Peyer's patch (tissue), 4 donors: ENCODE measurements at regions not wholly inside any gene's neighbourhood (a gene's known extent, or its start where the extent isn't known, plus 50 kb on each side); places are given as distances from the start of the nearest gene placed in this dataset.

Experiments
- DNase-seq, 3 donors: peaks; one replicate each; pipeline ENCODE4 v3.0.0-alpha.2; 2017 to 2019
- H3K27ac ChIP-seq, 4 donors: fragments of 200-600 bp; sonication (generic); one replicate each; pipeline ENCODE4 v1.5.1; 2016 to 2019
- H3K27me3 ChIP-seq, 2 donors: fragments of 200-600 bp; sonication (generic); one replicate each; pipeline ENCODE4 v1.5.1; 2019
- H3K36me3 ChIP-seq, 3 donors: fragments of 200-600 bp; sonication (generic); one replicate each; pipeline ENCODE4 v1.5.1; 2016 to 2019
- H3K4me1 ChIP-seq, 4 donors: fragments of 200-600 bp; sonication (generic); one replicate each; pipeline ENCODE4 v1.5.1; 2016 to 2019
- H3K4me3 ChIP-seq, 4 donors: fragments of 200-600 bp; sonication (generic); 1 replicate in 3 of 4; 2 replicates in 1 of 4; pipeline ENCODE4 v1.5.1; 2016 to 2019; ENCODE audit warnings: mild to moderate bottlenecking in 1 of 4
- H3K9me3 ChIP-seq, 4 donors: fragments of 200-600 bp; sonication (generic); one replicate each; pipeline ENCODE4 v1.5.1; 2016 to 2019; ENCODE audit warnings: mild to moderate bottlenecking in 1 of 4
- CTCF ChIP-seq, 6 experiments: fragments of 450-650 bp in 4 of 6; fragments of 200-600 bp in 2 of 6; sonication (generic) in 1 of 6; IDR thresholded peaks; one replicate each; pipeline ENCODE4 v1.5.1; 2017 to 2019; ENCODE audit warnings: antibody characterized with exemption in 6 of 6, mild to moderate bottlenecking in 3 of 6, moderate library complexity in 1 of 6
- POLR2A ChIP-seq, 2 donors: fragments of 450-650 bp; IDR thresholded peaks; one replicate each; pipeline ENCODE4 v1.5.1; 2017; ENCODE audit warnings: antibody characterized with exemption in 2 of 2, mild to moderate bottlenecking in 2 of 2, moderate library complexity in 2 of 2

GRCh38 chr1:37159102-37159501 lies 124.8 kb upstream of the GRIK3 start:
- H3K4me3 ChIP-seq, result no peak overlapping the region
- H3K27me3 ChIP-seq, result no peaks in the 10 kb centered on the region
- no peak for DNase-seq
- no peaks in the 10 kb centered on the region for H3K4me1 ChIP-seq
- TF ChIP-seq CTCF (IDR thresholded peaks at IDR 0.05), result no peak
- TF ChIP-seq POLR2A (IDR thresholded peaks at IDR 0.05), result no peak
- H3K27ac ChIP-seq, result no peak overlapping the region
- H3K36me3 ChIP-seq, result no peaks in the 10 kb centered on the region
- H3K9me3 ChIP-seq, result no peaks in the 10 kb centered on the region

DNA sequence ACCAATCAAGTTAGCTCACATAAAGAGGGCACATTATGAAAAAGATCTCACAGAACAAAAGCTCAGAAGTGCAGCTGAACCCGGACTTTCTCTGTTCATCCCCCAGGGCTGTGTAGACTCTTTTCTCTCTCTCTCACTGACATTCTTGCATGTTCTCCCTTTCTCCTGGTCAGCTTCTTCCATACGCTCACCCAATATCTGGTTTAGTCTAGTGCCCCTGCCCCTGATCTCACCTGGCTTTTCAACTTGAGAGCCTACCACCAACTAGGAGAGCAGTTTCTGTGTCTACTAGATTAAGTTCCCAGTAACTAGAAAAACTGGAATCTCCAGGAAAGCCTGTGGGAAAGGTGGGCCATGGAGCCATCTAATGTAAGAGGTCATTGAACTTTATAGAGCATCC lies 126.9 kb upstream of the GRIK3 start:
- Histone ChIP-seq H3K27me3 (no peaks in the 10 kb centered on the region), H3K9me3 (no peaks in the 10 kb centered on the region), H3K4me3 (no peak overlapping the region), H3K4me1 (no peaks in the 10 kb centered on the region), H3K27ac (no peak overlapping the region), H3K36me3 (no peaks in the 10 kb centered on the region)
- no peak for TF ChIP-seq POLR2A (IDR thresholded peaks at IDR 0.05)
- TF ChIP-seq CTCF (IDR thresholded peaks at IDR 0.05), result no peak
- no peak for DNase-seq

DNA sequence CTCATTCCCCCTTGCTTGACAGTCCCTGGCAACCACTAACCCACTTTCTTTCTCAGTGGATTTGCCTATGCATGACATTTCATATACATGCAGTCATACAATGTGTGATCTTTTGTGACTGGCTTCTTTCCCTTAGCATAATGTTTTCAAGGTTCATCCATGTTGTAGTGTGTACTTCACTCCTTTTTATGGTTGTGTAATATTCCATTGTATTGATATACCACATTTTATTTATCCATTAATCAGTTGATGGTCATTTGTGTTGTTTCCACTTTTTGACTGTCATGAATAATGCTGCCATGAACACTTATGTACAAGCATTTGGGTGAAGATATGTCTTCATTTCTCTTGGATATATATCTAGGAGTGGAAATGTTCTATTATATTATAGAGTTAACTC lies 127.7 kb upstream of the GRIK3 start:
- no peaks in the 10 kb centered on the region for H3K27me3 ChIP-seq
- no peak for TF ChIP-seq POLR2A (IDR thresholded peaks at IDR 0.05)
- TF ChIP-seq CTCF (IDR thresholded peaks at IDR 0.05), result no peak
- no peak for DNase-seq
- no peak overlapping the region for H3K27ac ChIP-seq
- H3K36me3 ChIP-seq, result no peaks in the 10 kb centered on the region
- H3K4me1 ChIP-seq, result no peaks in the 10 kb centered on the region
- H3K4me3 ChIP-seq, result no peak overlapping the region
- no peaks in the 10 kb centered on the region for H3K9me3 ChIP-seq

DNA sequence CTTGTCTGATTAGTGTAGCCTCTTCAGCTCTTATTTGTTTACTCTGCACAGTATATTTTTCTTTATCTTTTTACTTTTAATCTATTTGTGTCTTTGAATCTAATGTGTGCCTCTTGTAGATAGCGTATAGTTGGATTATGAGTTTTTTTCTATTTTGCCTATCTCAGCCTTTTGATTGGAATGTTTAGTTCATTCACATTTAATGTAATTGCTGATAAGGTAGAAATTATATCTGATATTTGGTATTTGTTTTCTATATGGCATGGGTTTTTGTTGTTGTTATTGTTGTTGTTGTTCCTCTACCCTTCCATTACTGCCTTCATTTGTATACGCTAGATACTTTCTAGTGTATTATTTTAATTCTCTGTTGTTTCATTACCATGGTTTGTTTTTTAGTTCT lies 131.7 kb upstream of the GRIK3 start:
- H3K4me3 ChIP-seq, result no peak overlapping the region
- TF ChIP-seq CTCF (IDR thresholded peaks at IDR 0.05) (no peak), POLR2A (IDR thresholded peaks at IDR 0.05) (no peak)
- H3K27ac ChIP-seq, result no peak overlapping the region
- H3K4me1 ChIP-seq, result no peaks in the 10 kb centered on the region
- DNase-seq, result no peak
- H3K36me3 ChIP-seq, result no peaks in the 10 kb centered on the region
- H3K27me3 ChIP-seq, result no peaks in the 10 kb centered on the region
- no peaks in the 10 kb centered on the region for H3K9me3 ChIP-seq

GRCh38 chr1:37167479-37167878 lies 133.2 kb upstream of the GRIK3 start:
- H3K27ac ChIP-seq, result no peak overlapping the region
- DNase-seq, result no peak
- H3K27me3 ChIP-seq, result no peaks in the 10 kb centered on the region
- H3K36me3 ChIP-seq, result no peaks in the 10 kb centered on the region
- TF ChIP-seq POLR2A (IDR thresholded peaks at IDR 0.05) (no peak), CTCF (IDR thresholded peaks at IDR 0.05) (no peak)
- H3K9me3 ChIP-seq, result no peaks in the 10 kb centered on the region
- no peak overlapping the region for H3K4me3 ChIP-seq
- H3K4me1 ChIP-seq, result no peaks in the 10 kb centered on the region

DNA sequence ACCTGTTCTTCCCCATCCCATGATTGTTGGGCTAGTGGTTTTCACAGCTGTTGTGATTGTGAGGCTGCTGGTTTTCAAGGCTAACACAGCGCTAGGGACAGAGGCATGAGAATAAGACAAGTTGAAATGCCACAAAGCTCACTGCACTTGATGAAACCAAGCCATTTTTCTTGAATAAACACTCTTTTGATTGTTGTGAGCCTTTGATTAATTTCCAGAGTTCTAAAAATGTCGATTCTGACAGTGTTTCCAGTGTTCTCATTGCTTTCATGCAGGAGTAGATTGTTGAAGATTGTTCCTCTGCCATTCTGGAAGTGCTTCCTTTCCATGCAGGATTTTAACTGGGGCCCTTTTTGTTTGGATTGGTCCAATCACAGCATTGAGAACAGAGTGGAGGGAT lies 134.9 kb upstream of the GRIK3 start:
- no peaks in the 10 kb centered on the region for H3K36me3 ChIP-seq
- no peak overlapping the region for H3K4me3 ChIP-seq
- TF ChIP-seq CTCF (IDR thresholded peaks at IDR 0.05), result no peak
- no peak for TF ChIP-seq POLR2A (IDR thresholded peaks at IDR 0.05)
- no peaks in the 10 kb centered on the region for H3K27me3 ChIP-seq
- no peaks in the 10 kb centered on the region for H3K4me1 ChIP-seq
- DNase-seq, result no peak
- no peak overlapping the region for H3K27ac ChIP-seq
- H3K9me3 ChIP-seq, result no peaks in the 10 kb centered on the region
